NCI-H2196 treated with DMSO at 0.1 percent for 48 hours (cell line): ENCODE measurements at regions not wholly inside any gene's neighbourhood (a gene's known extent, or its start where the extent isn't known, plus 50 kb on each side); places are given as distances from the start of the nearest gene placed in this dataset.

Experiments
- DNase-seq: peaks from one replicate; lab custom pipeline; 2025; ENCODE audit not compliant: unreplicated experiment; lab: John Stamatoyannopoulos, UW

DNA sequence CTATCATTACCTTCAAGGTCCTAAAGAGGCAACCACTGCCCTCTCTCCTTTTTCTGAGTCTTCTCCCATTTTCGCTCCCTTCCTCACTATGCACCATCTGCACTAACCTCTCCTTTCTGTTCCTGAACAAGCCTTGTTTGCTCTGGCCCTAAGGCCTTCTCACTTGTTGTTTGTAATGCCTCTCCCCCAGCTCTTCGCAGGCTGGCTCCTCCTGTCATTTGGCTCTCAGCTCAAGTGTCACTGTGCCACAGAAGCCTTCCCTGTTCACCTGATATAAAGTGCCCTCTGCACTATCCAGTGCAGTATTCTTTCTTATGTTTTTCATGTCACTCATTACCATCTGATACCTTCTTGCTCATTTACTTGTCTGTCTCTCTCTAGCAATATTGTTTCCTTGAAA lies 303.7 kb downstream of the KCNN2 start:
- DNase-seq = no peak

DNA sequence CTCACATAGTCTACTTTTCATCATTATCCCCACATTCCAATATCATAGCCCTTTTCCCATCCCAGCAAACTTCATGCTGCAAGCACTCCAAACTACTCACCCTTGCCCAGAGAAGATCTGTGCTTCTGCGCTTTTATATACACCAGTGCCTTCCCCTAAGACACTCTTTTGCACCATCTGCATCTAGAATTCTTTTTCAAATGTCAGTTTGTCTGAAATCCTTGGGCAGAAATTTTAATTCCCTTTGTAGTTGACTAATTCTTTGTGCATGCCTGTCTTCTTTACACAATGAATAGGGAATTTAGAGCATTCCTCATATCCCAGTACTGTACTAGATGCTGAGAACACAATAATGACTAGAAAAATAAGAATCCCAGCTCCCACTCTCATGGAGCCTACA lies 298.9 kb downstream of the KCNN2 start:
- DNase-seq = no peak

DNA sequence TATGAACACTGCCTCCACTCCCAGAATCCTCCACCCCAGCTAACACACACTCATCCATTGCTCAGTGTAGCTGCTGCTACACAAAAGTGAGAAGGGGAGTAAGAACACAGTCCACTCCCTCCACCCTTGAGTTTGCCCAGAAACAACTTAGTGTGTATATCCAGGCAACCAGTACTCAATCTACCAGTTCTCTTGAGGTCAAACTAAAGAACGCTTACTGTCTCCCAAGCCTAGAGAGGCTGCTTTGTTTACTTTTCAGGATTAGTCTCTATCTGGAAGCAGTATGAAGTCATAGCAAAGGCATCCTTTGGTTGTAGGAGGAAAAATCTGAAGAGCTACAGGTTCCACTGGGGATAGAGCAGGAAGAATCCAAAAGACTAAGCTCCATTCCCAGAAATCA lies 296.3 kb downstream of the KCNN2 start:
- no peak for DNase-seq

DNA sequence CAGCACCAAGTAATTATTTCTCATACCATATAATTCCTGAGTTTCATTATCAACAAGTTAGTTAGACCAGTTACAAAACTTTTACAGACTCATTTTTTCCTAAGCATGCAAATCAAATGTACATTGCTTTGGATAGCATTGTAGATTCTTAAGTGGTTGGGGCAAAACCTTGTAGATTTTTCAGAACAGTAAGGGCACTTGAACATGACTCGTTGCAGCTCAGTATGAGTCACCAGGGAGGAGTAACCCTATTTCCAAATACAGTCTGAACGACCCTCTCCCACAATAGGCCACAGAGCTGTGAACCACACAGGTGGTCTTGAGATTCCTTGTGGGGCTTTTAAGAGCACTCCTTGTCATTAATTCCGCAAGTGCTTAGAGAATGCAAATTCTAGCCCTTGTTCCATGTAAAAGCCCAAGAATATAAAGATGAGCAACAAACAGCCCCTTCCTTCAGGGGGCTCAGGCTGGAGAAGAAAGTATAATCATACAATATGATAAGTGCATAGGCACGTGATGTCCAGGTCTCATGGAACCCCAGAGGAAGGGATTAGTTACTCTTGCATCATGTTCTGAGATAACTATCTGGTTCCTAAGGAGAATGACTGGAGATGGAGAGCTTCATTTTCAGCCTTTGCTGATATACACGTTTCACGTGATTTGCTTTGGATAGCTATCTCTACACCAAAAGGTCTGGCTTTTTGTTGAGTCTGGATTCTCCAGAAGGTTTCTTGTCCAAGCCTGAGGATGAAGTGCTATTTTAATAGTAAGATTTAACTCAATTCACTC lies 295.7 kb downstream of the KCNN2 start:
- DNase-seq = no peak

DNA sequence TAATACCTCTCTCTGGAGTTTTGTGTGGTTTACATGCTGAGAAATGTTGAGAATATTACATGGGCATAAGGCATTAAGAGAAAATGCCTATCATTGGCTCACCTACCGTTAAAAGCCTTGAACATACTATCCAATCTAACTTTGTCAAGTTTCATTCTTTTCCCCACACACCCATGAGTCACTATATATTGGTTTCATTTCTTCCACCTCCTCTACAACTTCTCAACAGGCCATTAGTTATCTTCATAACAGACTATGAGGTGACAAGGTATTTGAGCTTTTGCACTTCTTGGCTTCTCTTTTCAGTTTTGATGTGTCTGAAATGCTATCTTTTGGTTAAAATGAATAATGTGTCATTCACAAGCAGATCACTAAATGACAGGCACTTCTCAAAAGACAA lies 288.0 kb downstream of the KCNN2 start:
- no peak for DNase-seq

DNA sequence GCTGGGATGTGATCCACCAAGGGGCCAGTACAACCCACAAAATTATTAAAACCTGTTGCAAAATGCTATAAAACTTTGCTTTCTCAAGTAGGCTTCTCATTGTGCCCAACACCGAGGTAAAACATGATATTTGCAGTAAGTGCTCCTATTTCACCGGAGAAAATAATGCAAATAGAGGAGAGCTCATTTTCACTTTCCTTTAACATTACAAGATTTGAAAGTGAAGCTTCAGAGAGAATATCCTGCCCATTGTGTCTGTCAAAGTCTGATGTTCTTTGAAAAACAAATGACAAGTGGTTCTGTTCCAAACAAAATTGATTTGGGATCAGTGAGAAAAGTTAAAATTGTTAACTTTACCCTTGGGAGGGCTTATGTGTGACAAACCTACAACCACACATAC lies 287.1 kb downstream of the KCNN2 start:
- DNase-seq = no peak

DNA sequence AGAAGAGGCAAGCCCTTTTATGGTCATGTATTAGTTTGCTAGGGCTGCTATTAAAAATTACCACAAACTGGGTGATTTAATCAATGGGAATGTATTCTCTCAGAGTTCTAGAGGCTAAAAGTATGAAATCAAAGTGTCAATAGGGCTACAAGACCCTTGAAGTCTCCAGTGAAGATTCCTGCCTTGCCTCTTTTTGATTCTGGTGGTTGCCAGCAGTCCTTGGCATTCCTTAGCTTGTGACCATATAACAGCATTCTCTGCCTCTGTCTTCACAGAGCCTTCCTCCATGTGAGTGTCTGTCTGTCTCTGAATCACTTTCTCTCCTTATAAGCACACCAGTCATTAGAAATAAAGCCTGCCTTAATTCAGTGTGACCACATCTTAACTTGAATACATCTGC lies 282.7 kb downstream of the KCNN2 start:
- no peak for DNase-seq

DNA sequence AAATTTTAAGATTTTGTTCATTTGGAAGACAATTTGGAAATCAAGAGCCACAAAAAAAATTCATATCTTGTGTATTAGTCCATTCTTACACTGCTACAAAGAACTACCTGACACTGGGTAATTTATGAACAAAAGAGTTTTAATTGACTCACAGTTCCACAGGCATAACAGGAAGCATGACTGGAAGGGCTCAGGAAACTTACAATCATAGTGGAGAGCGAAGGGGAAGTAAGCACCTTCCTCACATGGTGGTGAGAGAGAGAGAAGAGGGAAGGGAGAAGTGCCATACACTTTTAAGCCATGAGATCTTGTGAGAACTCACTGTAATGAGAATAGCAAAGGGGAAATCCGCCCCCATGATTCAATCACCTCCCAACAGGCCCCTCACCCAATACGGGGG lies 274.4 kb downstream of the KCNN2 start:
- DNase-seq = no peak

DNA sequence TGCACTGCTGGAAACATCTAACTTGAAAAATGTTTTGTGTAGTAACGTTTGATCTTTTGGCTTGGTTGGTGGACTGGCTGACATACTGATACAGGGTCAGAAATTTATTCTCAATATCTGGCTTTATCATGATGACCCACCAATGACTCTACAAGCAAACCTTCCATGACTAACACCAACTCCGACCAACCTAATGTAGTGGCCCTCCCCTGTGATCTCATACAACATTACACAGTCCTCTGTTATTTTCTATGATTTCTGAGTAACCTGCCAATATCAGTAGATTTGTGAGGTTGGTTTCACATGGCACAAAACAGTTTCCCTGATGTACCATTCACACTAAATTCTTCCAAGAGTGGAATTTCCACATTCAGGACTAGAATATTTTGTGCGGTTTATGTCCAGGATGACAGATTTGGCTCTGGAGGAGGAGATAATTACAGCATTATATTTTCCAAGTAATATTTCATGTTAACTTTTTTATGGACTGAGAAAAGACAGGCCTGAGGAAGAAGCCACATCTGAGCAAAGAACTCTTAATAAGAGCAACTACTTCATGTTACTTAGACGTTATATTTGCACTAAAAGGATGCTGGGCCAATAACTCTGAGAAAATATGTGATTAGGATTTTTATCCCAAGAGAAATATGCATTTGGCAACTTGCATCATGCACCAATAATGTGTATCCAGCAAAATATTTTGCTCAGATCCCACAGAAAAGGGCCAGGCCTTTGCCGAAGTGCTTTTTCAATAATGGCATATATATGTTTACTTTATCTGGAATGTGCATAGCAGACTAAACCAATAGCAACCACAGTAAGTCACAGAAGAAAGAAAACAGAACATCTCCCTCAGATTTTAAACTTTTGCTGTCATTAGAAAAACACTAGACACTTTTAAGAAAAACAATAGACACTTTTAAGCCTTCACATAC lies 273.4 kb downstream of the KCNN2 start:
- no peak for DNase-seq

DNA sequence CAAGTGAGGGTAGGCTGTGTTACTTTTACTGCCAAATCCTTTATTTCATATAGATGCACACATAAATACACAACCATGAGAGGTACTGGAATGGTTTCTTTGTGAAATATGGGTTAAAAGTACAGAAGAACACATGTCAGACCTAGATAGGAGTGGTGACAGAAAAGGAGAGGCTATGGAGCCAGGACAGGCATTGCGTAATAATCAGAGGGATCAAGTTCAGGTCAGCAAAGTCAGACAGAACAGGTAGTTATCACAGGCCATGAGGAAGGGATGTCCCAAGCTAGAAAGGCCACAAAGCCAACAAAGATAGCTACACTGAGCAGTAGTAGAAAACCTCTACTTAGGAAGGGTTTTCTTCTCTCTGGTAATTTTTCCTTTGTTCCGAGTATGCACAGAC lies 272.6 kb downstream of the KCNN2 start:
- no peak for DNase-seq

DNA sequence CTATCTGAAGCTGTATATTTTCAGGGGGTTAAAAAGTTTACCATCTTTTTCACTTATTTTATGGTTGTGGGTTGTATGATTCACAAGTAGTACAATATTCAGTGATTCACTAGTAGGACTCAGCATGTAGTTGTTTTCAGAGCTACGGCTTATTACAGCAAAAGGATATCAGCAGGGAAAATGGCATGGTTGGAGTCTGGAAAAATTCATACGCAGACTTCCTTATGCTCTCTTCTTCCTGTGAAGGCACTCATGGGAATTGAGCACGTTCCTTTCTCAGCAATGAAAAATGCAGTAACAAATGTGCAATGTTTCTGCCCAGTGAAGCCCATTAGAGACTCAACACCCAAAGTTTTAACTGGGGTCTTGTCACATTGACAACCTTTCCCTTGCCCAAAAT lies 250.5 kb downstream of the KCNN2 start:
- no peak for DNase-seq

DNA sequence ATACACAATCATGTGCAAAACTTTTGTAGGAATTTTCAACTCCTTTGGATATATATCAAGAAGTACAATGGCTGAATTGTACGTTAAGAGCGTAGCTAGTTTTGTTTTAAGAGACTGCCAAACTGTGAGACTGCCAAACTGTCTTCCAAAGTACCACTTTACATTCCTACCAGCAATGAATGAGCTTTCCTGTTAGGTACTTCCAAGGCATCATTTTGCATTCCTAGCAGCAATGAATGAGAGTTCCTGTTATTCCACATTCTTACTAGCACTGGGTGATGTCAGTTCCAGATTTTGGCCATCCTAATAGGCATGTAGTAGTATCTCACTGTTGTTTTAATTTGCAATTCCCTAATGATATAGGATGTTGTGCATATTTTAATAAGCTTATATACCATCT lies 219.3 kb downstream of the KCNN2 start:
- no peak for DNase-seq

DNA sequence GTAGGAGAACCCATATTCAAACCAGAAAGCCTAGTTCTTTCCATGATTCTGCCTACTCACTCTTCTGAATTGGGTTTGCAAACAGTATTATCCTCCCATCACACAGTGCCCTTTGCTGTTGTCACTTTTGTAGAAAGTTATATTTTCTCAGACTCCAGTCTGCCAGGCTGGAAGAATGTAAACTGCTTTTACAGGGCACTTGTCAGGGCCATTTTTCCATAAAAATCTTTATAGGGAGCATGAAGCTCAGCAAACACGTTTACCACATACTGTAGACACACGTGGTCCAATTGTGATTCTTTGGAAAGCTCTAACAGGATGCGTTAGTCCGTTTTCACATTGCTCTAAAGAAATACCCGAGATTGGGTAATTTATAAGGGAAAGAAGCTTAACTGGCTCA lies 204.0 kb downstream of the KCNN2 start:
- no peak for DNase-seq

DNA sequence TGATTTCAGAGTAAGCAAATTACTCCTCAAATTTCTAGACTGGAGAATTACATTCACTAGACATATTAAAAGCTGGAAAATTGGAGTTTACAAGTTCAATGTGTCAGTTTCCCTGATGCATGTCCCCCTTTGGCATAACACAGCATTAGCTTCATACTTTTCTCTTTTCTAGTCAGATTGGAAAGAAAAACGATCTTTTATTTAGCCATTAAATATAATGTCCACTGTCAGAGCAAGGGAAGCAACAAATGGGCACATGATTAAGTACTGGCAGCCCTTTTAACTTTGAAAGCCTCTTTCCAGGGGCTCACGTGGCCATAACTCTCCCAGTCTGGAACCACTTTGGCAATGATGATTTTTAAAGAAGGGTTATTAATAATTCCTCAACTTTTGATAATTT lies 203.3 kb downstream of the KCNN2 start:
- DNase-seq = no peak

DNA sequence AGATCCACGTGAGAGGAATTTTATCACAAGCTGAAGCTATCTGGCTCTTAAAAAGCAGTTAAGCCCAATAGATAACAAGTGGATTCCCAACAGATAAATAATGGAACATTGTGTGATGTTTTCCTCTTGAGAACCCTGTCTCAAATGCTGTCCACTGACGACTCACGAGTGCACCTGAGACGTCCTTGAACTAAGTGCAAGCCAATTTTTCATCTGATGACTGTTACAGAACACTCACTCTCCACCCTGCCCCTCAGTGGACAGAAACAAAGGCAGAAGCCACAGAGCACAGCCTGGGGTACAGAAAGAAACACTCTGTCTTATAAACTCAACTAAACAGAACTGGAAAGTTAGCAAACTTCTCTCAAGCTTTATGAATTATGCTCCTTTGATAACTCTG lies 199.5 kb downstream of the KCNN2 start:
- DNase-seq = no peak
